GM12875 (cell line): ENCODE measurements at regions not wholly inside any gene's neighbourhood (a gene's known extent, or its start where the extent isn't known, plus 50 kb on each side); places are given as distances from the start of the nearest gene placed in this dataset.
"Not testable (repeated sequence)": the region's sequence is repeated elsewhere in the genome, so short reads cannot be mapped to it uniquely, and the experiment has no call there.

Experiments
- H3K4me3 ChIP-seq: one replicate; pipeline ENCODE4 v1.5.1; 2011; ENCODE audit warnings: low read depth, low read length, control low read depth
- CTCF ChIP-seq: IDR thresholded peaks from 2 replicates; pipeline ENCODE4 v1.5.1; 2011; ENCODE audit warnings: low read depth, mild to moderate bottlenecking, control low read depth, inconsistent platforms, low read length, moderate library complexity, borderline replicate concordance; ENCODE audit not compliant: insufficient read depth

GRCh38 chr14:101291390-101291789 is 269.9 kb upstream of the DIO3 start:
- no peak for TF ChIP-seq CTCF
- no peak overlapping the region for H3K4me3 ChIP-seq

- no peak for TF ChIP-seq CTCF
- H3K4me3 ChIP-seq = no peak overlapping the region
Observed at GRCh38 chr14:101292448-101292847, 268.8 kb upstream of the DIO3 start.

- TF ChIP-seq CTCF = no peak
- no peak overlapping the region for H3K4me3 ChIP-seq
Observed at GRCh38 chr14:101293605-101294004, 267.7 kb upstream of the DIO3 start.

GRCh38 chr14:101294136-101294535 is 267.2 kb upstream of the DIO3 start:
- no peak overlapping the region for H3K4me3 ChIP-seq
- no peak for TF ChIP-seq CTCF

- H3K4me3 ChIP-seq = not testable (repeated sequence)
Observed at GRCh38 chr14:101299781-101300180, 261.5 kb upstream of the DIO3 start.

GRCh38 chr14:101301011-101301410 is 260.3 kb upstream of the DIO3 start:
- no peak for TF ChIP-seq CTCF
- H3K4me3 ChIP-seq = no peak overlapping the region

GRCh38 chr14:101307162-101307561 is 254.1 kb upstream of the DIO3 start:
- H3K4me3 ChIP-seq = not testable (repeated sequence)

GRCh38 chr14:101311186-101311585 is 250.1 kb upstream of the DIO3 start:
- H3K4me3 ChIP-seq = not testable (repeated sequence)

- H3K4me3 ChIP-seq = no peak overlapping the region
- no peak for TF ChIP-seq CTCF
Observed at GRCh38 chr14:101313268-101313667, 248.0 kb upstream of the DIO3 start.
